GM23338 (cell line): ENCODE measurements at regions not wholly inside any gene's neighbourhood (a gene's known extent, or its start where the extent isn't known, plus 50 kb on each side); places are given as distances from the start of the nearest gene placed in this dataset.

ENCODE experiments used
- ATAC-seq: fragments of 200-7000 bp; cut with Tn5 transposase; 3 replicates; pipeline ENCODE4 v1.9.1; 2020
- DNase-seq: peaks from one replicate; pipeline ENCODE4 v3.0.0-alpha.2; 2015; ENCODE audit warnings: low spot score
- H2AFZ ChIP-seq: fragments of 200-600 bp; sonication (generic); 2 replicates; pipeline ENCODE4 v1.8.0; 2016; ENCODE audit warnings: antibody characterized with exemption, mild to moderate bottlenecking, moderate library complexity
- H3F3A ChIP-seq: fragments of 200-600 bp; sonication (generic); replicated peaks from 2 replicates; pipeline ENCODE4 v1.8.0; 2017; ENCODE audit warnings: antibody characterized with exemption, mixed run types, low read depth
- H3K27ac ChIP-seq: fragments of 200-600 bp; sonication (generic); 2 replicates; pipeline ENCODE4 v1.6.1; 2016; ENCODE audit warnings: low read depth
- H3K27me3 ChIP-seq: fragments of 200-600 bp; sonication (generic); 2 replicates; pipeline ENCODE4 v1.8.0; 2016; ENCODE audit warnings: mild to moderate bottlenecking, mixed run types, moderate library complexity; ENCODE audit not compliant: insufficient read depth
- H3K36me3 ChIP-seq: fragments of 200-600 bp; sonication (generic); 2 replicates; pipeline ENCODE4 v1.8.0; 2016; ENCODE audit warnings: mild to moderate bottlenecking; ENCODE audit not compliant: insufficient read depth
- H3K4me1 ChIP-seq: fragments of 200-600 bp; sonication (generic); 2 replicates; pipeline ENCODE4 v1.8.0; 2016; ENCODE audit warnings: mild to moderate bottlenecking, moderate library complexity; ENCODE audit not compliant: insufficient read depth
- H3K4me2 ChIP-seq: fragments of 200-600 bp; sonication (generic); 2 replicates; pipeline ENCODE4 v1.7.1; 2017; ENCODE audit warnings: mixed run types
- H3K4me3 ChIP-seq: fragments of 200-600 bp; sonication (generic); 2 replicates; pipeline ENCODE4 v1.6.1; 2016; ENCODE audit warnings: mixed run types
- H3K79me2 ChIP-seq: fragments of 200-600 bp; sonication (generic); replicated peaks from 2 replicates; pipeline ENCODE4 v1.8.0; 2017; ENCODE audit warnings: mild to moderate bottlenecking; ENCODE audit not compliant: insufficient read depth
- H3K9me2 ChIP-seq: fragments of 200-600 bp; sonication (generic); 2 replicates; pipeline ENCODE4 v1.8.0; 2017; ENCODE audit not compliant: insufficient read depth
- H4K20me1 ChIP-seq: fragments of 200-600 bp; sonication (generic); replicated peaks from 2 replicates; pipeline ENCODE4 v1.8.0; 2017; ENCODE audit warnings: mild to moderate bottlenecking; ENCODE audit not compliant: insufficient read depth
- H3K27ac Mint-ChIP-seq: 2 replicates; pipeline ENCODE4 v1.8.0; 2020; ENCODE audit warnings: inconsistent platforms, mild to moderate bottlenecking, moderate library complexity, mixed read lengths
- H3K27me3 Mint-ChIP-seq: 3 replicates; pipeline ENCODE4 v1.8.0; 2022; ENCODE audit warnings: low read depth, mild to moderate bottlenecking, moderate library complexity, mixed read lengths, inconsistent platforms; ENCODE audit not compliant: insufficient read depth, poor library complexity
- H3K36me3 Mint-ChIP-seq: 3 replicates; pipeline ENCODE4 v1.8.0; 2021; ENCODE audit warnings: low read depth, mild to moderate bottlenecking, inconsistent platforms, moderate library complexity, mixed read lengths
- H3K4me1 Mint-ChIP-seq: 3 replicates; pipeline ENCODE4 v1.8.0; 2020; ENCODE audit warnings: mild to moderate bottlenecking, inconsistent platforms, mixed read lengths
- H3K4me3 Mint-ChIP-seq: 3 replicates; pipeline ENCODE4 v1.8.0; 2021; ENCODE audit warnings: moderate library complexity, mild to moderate bottlenecking, inconsistent platforms, mixed read lengths
- H3K9me3 Mint-ChIP-seq: 3 replicates; pipeline ENCODE4 v1.8.0; 2020; ENCODE audit warnings: moderate library complexity, mild to moderate bottlenecking, inconsistent platforms, mixed read lengths
- CREB1 ChIP-seq: fragments of 250-450 bp; sonication (Bioruptor Pico); IDR thresholded peaks from 2 replicates; pipeline ENCODE4 v1.5.0; 2020; ENCODE audit warnings: low read depth, mild to moderate bottlenecking, moderate library complexity
- JUNB ChIP-seq: IDR thresholded peaks from one replicate; pipeline ENCODE4 v1.6.1; 2016; ENCODE audit warnings: antibody characterized with exemption; ENCODE audit not compliant: unreplicated experiment
- POLR2AphosphoS5 ChIP-seq: IDR thresholded peaks from 2 replicates; pipeline ENCODE4 v1.6.1; 2016; ENCODE audit warnings: antibody characterized with exemption, low read depth
- ZNF331 ChIP-seq: fragments of 250-450 bp; sonication (Bioruptor Pico); IDR thresholded peaks from 2 replicates; pipeline ENCODE4 v1.5.0; 2020; ENCODE audit warnings: low read depth, mild to moderate bottlenecking, moderate library complexity
- TF ChIP-seq, protein P1 (sequence below): fragments of 250-450 bp; sonication (Bioruptor Pico); IDR thresholded peaks from 2 replicates; pipeline ENCODE4 v1.5.0; 2020; ENCODE audit warnings: mild to moderate bottlenecking, moderate library complexity
- TF ChIP-seq, protein P2 (sequence below), 2 experiments: fragments of 200-600 bp in 1 of 2; sonication (generic) in 1 of 2; conservative IDR thresholded peaks; 2 replicates each; pipeline versions ENCODE4 v1.5.1 to v1.6.1; 2016 to 2017; ENCODE audit warnings: antibody characterized with exemption in 2 of 2, low read depth in 2 of 2, mild to moderate bottlenecking in 2 of 2, moderate library complexity in 1 of 2
- TF ChIP-seq, protein P3 (sequence below): IDR thresholded peaks from 2 replicates; pipeline ENCODE4 v1.6.1; 2016; ENCODE audit warnings: antibody characterized with exemption
- TF ChIP-seq, protein P4 (sequence below): IDR thresholded peaks from one replicate; pipeline ENCODE4 v1.6.1; 2018; ENCODE audit warnings: antibody characterized with exemption; ENCODE audit not compliant: unreplicated experiment

DNA sequence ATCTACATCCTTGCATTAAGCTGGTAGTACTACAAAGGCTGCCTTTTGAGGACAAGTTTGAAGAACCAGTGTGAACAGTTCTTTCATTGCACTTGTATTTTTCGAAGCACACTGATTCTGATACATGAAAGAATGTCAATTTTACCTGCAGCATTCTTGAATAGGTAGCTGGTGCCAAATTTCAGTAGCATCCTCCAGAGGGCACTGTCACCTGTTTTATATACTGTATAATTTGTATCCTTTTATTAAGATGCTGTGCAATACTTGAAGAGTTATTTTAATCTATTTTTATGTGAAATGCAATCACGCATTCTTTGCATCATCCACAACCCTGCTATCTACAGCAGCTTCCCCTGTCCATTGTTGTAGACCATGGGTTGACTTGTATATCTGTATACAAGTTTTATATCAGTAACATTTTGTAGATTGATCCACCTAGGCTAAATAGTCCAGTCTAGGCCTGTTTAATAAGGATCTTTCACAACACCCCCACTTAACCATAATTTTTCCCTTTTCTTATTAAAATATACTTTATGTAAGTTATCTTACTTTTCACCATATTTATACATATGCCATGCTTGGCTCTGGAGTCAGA lies 325.7 kb downstream of the PCDH7 start:
- no peaks in the 10 kb centered on the region for H4K20me1 ChIP-seq
- no peaks in the 10 kb centered on the region for H3K36me3 ChIP-seq
- H3K4me1 ChIP-seq, result peaks cover 43% of the 10 kb centered on the region
- H3K27ac ChIP-seq, result no peak overlapping the region
- Mint-ChIP-seq H3K9me3 (no peaks in the 10 kb centered on the region), H3K27me3 (no peaks in the 10 kb centered on the region), H3K27ac (no peak overlapping the region), H3K4me3 (no peak overlapping the region), H3K36me3 (no peaks in the 10 kb centered on the region), H3K4me1 (peaks cover 38% of the 10 kb centered on the region)
- no peaks in the 10 kb centered on the region for H3K27me3 ChIP-seq
- no peak overlapping the region for H2AFZ ChIP-seq
- no peak overlapping the region for H3K4me2 ChIP-seq
- H3K9me2 ChIP-seq, result no peaks in the 10 kb centered on the region
- H3F3A ChIP-seq, result no peaks in the 10 kb centered on the region
- H3K79me2 ChIP-seq, result no peaks in the 10 kb centered on the region
- DNase-seq, result peak; percentile 65
- ATAC-seq, result peak; percentile 52; the same call in 2 of the 3 replicates
- TF ChIP-seq, protein P1, sequence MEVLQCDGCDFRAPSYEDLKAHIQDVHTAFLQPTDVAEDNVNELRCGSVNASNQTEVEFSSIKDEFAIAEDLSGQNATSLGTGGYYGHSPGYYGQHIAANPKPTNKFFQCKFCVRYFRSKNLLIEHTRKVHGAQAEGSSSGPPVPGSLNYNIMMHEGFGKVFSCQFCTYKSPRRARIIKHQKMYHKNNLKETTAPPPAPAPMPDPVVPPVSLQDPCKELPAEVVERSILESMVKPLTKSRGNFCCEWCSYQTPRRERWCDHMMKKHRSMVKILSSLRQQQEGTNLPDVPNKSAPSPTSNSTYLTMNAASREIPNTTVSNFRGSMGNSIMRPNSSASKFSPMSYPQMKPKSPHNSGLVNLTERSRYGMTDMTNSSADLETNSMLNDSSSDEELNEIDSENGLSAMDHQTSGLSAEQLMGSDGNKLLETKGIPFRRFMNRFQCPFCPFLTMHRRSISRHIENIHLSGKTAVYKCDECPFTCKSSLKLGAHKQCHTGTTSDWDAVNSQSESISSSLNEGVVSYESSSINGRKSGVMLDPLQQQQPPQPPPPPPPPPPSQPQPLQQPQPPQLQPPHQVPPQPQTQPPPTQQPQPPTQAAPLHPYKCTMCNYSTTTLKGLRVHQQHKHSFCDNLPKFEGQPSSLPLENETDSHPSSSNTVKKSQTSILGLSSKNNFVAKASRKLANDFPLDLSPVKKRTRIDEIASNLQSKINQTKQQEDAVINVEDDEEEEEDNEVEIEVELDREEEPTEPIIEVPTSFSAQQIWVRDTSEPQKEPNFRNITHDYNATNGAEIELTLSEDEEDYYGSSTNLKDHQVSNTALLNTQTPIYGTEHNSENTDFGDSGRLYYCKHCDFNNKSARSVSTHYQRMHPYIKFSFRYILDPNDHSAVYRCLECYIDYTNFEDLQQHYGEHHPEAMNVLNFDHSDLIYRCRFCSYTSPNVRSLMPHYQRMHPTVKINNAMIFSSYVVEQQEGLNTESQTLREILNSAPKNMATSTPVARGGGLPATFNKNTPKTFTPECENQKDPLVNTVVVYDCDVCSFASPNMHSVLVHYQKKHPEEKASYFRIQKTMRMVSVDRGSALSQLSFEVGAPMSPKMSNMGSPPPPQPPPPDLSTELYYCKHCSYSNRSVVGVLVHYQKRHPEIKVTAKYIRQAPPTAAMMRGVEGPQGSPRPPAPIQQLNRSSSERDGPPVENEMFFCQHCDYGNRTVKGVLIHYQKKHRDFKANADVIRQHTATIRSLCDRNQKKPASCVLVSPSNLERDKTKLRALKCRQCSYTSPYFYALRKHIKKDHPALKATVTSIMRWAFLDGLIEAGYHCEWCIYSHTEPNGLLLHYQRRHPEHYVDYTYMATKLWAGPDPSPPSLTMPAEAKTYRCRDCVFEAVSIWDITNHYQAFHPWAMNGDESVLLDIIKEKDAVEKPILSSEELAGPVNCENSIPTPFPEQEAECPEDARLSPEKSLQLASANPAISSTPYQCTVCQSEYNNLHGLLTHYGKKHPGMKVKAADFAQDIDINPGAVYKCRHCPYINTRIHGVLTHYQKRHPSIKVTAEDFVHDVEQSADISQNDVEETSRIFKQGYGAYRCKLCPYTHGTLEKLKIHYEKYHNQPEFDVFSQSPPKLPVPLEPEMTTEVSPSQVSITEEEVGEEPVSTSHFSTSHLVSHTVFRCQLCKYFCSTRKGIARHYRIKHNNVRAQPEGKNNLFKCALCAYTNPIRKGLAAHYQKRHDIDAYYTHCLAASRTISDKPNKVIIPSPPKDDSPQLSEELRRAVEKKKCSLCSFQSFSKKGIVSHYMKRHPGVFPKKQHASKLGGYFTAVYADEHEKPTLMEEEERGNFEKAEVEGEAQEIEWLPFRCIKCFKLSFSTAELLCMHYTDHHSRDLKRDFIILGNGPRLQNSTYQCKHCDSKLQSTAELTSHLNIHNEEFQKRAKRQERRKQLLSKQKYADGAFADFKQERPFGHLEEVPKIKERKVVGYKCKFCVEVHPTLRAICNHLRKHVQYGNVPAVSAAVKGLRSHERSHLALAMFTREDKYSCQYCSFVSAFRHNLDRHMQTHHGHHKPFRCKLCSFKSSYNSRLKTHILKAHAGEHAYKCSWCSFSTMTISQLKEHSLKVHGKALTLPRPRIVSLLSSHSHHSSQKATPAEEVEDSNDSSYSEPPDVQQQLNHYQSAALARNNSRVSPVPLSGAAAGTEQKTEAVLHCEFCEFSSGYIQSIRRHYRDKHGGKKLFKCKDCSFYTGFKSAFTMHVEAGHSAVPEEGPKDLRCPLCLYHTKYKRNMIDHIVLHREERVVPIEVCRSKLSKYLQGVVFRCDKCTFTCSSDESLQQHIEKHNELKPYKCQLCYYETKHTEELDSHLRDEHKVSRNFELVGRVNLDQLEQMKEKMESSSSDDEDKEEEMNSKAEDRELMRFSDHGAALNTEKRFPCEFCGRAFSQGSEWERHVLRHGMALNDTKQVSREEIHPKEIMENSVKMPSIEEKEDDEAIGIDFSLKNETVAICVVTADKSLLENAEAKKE (CRISPR knock-in tag), result no peak
- TF ChIP-seq, protein P2, sequence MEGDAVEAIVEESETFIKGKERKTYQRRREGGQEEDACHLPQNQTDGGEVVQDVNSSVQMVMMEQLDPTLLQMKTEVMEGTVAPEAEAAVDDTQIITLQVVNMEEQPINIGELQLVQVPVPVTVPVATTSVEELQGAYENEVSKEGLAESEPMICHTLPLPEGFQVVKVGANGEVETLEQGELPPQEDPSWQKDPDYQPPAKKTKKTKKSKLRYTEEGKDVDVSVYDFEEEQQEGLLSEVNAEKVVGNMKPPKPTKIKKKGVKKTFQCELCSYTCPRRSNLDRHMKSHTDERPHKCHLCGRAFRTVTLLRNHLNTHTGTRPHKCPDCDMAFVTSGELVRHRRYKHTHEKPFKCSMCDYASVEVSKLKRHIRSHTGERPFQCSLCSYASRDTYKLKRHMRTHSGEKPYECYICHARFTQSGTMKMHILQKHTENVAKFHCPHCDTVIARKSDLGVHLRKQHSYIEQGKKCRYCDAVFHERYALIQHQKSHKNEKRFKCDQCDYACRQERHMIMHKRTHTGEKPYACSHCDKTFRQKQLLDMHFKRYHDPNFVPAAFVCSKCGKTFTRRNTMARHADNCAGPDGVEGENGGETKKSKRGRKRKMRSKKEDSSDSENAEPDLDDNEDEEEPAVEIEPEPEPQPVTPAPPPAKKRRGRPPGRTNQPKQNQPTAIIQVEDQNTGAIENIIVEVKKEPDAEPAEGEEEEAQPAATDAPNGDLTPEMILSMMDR (conservative IDR thresholded peaks at IDR 0.05; ENCODE audit: low read depth in 2 of 2), result peak; percentile 63 to 78
- H3K4me3 ChIP-seq, result no peak overlapping the region

DNA sequence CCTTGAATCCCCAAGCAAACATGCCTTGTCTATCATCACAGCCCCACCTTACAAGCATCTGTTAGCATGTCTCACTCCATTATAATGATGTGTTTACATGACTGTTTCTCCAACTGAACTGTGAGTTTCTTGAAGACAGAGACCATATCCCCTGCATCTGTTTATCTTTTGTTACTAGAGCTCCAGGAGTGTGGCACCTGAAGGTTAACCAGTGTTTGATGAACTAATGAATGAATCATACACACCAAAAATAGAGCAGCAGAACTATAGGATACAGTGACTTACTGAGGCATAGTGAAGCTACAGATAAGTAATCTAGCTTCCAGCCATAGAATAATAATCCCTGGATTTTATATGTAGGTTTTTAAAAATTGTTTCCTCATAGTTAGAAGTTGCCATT lies 331.0 kb downstream of the PCDH7 start:
- H3K4me2 ChIP-seq, result no peak overlapping the region
- H3K27me3 ChIP-seq, result no peaks in the 10 kb centered on the region
- Mint-ChIP-seq H3K9me3 (no peaks in the 10 kb centered on the region), H3K4me3 (no peak overlapping the region), H3K4me1 (no peaks in the 10 kb centered on the region), H3K27me3 (no peaks in the 10 kb centered on the region), H3K27ac (no peak overlapping the region), H3K36me3 (no peaks in the 10 kb centered on the region)
- no peaks in the 10 kb centered on the region for H3K79me2 ChIP-seq
- no peak for DNase-seq
- no peaks in the 10 kb centered on the region for H3K9me2 ChIP-seq
- no peak for TF ChIP-seq CREB1
- TF ChIP-seq POLR2AphosphoS5, result no peak
- no peak for TF ChIP-seq ZNF331 (CRISPR knock-in tag)
- TF ChIP-seq, protein P3, sequence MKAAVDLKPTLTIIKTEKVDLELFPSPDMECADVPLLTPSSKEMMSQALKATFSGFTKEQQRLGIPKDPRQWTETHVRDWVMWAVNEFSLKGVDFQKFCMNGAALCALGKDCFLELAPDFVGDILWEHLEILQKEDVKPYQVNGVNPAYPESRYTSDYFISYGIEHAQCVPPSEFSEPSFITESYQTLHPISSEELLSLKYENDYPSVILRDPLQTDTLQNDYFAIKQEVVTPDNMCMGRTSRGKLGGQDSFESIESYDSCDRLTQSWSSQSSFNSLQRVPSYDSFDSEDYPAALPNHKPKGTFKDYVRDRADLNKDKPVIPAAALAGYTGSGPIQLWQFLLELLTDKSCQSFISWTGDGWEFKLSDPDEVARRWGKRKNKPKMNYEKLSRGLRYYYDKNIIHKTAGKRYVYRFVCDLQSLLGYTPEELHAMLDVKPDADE, result no peak
- TF ChIP-seq JUNB, result no peak
- TF ChIP-seq, protein P4, sequence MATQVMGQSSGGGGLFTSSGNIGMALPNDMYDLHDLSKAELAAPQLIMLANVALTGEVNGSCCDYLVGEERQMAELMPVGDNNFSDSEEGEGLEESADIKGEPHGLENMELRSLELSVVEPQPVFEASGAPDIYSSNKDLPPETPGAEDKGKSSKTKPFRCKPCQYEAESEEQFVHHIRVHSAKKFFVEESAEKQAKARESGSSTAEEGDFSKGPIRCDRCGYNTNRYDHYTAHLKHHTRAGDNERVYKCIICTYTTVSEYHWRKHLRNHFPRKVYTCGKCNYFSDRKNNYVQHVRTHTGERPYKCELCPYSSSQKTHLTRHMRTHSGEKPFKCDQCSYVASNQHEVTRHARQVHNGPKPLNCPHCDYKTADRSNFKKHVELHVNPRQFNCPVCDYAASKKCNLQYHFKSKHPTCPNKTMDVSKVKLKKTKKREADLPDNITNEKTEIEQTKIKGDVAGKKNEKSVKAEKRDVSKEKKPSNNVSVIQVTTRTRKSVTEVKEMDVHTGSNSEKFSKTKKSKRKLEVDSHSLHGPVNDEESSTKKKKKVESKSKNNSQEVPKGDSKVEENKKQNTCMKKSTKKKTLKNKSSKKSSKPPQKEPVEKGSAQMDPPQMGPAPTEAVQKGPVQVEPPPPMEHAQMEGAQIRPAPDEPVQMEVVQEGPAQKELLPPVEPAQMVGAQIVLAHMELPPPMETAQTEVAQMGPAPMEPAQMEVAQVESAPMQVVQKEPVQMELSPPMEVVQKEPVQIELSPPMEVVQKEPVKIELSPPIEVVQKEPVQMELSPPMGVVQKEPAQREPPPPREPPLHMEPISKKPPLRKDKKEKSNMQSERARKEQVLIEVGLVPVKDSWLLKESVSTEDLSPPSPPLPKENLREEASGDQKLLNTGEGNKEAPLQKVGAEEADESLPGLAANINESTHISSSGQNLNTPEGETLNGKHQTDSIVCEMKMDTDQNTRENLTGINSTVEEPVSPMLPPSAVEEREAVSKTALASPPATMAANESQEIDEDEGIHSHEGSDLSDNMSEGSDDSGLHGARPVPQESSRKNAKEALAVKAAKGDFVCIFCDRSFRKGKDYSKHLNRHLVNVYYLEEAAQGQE, result no peak
- no peak overlapping the region for H3K4me3 ChIP-seq
- no peaks in the 10 kb centered on the region for H3K4me1 ChIP-seq
- no peaks in the 10 kb centered on the region for H3F3A ChIP-seq
- no peaks in the 10 kb centered on the region for H3K36me3 ChIP-seq
- no peaks in the 10 kb centered on the region for H4K20me1 ChIP-seq
- no peak for ATAC-seq
- H2AFZ ChIP-seq, result no peak overlapping the region
- H3K27ac ChIP-seq, result no peak overlapping the region
